ENCODE measurements at regions not wholly inside any gene's neighbourhood (a gene's known extent, or its start where the extent isn't known, plus 50 kb on each side); places are given as distances from the start of the nearest gene placed in this dataset.

DNA sequence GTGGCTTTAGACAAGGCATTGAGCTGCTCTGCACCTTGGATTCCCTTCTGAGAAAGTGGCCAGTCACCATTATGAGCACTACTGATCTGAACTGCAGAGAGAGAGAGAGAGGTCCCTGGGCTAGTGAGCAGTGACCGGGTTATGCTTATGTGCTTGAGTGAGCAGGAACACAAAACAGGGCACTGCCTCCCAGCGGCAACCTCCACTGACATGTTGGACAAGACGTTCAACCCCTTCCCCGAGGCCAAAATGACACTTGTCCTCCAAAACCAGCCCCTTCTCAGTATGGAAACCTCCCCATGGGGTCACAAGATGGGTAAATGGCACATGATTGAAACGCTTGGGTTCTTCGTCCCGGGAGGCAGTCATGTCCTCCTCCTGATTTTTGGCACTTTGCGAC lies 339.4 kb upstream of the ZMIZ1 start:
- DNase-seq: no peak

DNA sequence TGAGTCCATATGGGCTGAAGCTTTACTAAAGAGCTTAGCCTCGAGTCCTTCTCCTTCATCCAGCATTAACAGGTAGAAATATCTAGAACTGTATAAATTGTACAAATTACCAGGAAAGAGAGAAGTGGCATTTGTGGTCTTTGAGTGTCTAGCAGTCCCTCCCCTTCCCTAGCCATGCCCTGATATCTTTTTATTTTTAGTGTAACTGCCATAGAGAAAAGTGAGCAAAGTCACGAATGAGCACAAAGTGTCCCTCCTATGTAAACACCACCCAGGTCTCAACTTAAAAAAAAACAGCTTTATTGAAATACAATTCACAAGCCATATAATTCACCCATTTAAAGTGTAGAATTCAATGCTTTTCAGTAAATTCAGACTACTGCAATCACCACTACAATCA lies 339.0 kb upstream of the ZMIZ1 start:
- DNase-seq: no peak

DNA sequence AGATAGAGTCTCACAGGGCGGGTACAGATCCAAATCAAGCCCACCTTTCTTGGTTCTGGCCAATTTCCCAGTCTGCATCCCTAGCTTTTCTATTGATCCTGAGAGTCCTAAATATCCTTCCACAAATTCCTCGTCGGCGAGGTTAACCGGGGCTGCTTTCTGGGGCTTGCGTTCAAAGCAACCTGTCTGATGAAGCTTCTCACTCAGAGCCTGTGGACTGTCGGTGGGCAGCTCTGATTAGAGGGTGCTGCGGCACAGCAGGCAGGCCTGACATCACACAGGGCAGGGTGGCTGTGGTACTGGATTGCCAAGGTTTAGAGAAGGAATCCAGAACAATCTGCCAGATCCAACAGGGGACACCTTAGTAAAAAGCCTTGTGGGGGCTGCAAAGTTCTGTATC lies 338.0 kb upstream of the ZMIZ1 start:
- no peak for DNase-seq

DNA sequence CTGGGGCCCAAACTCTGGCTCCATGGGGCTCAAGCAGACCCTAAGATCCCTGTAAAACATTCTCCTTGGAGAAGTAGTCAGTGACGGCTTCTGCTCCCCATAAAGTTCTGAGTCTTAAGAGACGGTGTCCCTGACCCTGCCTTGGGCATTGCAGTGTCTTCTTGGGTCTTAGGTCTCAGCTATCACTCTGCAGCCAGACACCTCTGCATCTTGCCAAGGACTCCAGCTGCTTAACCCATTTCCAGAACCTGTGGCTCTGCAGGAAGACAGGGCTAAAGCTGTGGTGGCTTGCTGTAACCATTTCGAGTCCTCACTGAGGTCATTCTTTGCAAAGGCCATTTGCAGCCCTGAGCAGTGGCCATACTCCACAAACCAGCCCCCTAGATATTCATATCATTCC lies 337.1 kb upstream of the ZMIZ1 start:
- no peak for DNase-seq

DNA sequence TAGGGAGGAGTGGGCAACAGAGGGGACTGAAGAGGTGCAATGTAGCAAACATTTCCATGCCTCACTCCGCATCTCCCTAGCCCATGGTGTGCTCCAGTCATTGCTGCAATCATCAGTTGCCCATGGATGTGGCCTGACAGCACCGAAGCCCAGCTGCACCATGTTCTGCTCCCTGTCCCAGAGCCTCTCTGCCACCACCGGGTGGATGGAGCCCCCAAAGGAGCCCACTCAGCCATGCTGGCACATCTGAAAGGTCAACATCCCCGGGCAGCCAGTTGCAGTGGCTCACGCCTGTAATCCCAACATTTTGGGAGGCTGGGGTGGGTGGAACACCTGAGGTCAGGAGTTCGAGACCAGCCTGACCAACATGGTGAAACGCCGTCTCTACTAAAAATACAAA lies 336.4 kb upstream of the ZMIZ1 start:
- no peak for DNase-seq

DNA sequence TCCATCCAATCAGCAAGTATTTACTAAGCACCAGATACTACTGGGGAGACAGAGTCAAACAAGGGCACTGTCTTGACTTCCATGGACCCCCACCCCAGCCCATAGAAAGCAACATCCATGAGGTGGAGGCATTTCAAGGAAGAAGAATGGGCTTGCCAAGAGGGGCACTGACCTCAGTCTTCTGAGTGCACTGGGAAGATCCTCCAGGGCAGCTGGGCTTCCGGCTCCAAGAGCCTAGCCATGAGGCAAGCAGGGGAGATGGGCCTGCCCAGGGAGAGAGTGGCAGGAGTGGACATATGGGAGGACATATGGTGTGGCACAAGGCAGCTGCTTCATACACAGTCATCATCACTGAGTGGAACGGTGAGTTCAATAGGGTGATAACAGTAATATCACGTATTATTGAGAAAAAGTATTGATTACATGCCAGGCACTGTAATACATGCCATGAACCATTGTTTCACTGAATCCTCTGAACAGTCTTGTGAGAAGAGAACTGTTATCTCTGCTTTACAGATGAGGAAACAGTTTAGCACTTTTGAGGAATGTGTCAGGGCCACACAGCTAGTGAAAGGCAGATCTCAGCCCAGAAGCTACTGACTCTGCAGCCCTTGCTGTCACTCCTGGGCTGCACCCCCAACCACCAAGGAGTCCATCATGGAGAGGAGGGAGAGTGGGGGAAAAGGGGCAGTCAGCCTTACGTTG lies 331.7 kb upstream of the ZMIZ1 start:
- no peak for DNase-seq

DNA sequence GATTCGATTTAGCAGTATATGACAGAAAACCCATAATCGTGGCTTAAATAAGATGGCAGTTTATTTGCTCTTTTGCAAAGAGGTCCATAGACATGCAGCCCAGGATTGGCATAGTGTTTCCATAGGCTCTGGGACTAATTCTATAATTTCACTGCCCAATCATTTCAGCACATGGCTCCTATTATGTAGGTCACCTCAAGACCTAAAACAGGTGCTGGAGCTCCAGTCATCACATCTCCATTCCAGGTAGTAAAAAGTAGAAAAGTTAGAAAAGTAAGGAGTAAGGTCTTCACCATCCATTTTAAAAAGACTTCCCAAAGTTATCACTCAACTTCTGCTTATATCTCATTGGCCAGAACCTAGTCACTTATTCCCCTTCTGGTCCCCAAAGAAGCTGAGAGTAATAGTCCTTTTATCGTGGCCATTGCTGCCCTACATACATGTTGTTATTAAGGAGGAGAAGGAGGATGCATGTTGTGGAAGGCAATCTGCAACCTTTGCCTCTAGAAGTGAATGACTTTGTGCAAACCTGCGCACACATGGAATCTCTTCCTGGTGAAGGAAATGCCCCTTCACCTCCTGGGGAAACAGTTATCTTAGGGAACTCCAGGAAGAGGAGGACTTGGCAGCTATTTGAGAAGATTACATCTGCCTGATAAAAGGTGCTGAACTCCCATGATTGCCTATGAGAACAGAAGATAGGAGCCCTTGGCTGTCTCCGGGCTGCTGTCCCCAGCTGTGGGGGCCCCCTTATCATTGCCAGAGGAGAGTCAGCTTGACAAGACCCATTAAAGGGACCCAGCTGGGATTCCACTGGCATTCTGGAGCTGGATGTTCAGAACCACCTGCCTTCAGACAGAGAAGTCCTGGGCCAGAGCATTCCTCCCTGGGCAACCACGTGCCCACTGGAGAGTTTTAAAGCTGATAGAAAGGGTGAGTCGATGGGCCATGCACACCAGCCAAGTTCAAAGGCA lies 330.6 kb upstream of the ZMIZ1 start:
- DNase-seq: no peak

DNA sequence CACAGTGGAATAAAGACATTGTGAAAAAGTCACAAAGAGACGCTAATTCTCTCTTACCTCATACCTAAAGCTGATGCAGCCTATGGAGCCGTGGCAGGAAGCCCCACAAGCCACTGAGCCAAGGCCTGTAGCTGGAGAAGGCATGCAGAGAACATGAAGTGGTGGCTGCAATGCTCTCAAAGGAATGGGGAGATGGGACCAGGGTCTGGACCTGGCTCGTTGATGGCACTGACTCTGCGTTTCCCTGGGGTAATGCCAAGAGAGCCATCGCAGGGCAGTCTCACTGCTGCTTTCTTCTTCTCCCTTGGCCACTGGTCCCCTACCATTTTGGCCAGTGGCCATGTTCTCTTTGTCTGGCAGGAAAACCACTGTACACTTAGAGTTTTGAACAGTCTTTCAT lies 329.9 kb upstream of the ZMIZ1 start:
- DNase-seq: no peak

DNA sequence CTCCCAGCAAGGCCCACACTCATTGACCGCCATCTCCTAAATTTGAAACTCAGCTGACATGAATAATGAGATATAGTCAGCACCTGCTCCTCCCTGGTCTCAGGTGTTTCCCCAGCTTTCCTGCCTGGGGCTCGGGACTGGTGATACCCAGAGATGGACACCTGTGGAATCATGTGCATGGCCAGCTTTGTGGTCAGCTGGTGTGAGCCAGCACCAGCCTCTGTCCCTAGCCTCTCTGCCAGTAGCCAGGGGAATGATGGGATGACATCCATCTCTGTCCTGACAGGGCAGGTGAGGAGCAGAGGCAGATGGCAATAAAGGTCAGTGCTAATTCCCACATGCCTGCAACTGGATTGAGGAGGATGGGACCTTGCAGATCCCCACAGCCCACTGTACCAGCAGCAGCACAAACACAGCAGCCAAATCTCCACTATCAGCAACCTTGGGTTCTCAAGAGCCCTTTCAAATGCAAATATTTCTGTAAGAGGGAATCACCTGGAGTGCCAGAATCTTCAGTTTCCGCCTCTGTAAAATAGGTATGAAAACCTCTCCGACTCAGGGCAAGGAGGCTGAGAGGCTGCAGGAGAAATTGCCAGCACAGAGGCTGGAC lies 329.2 kb upstream of the ZMIZ1 start:
- DNase-seq: no peak

DNA sequence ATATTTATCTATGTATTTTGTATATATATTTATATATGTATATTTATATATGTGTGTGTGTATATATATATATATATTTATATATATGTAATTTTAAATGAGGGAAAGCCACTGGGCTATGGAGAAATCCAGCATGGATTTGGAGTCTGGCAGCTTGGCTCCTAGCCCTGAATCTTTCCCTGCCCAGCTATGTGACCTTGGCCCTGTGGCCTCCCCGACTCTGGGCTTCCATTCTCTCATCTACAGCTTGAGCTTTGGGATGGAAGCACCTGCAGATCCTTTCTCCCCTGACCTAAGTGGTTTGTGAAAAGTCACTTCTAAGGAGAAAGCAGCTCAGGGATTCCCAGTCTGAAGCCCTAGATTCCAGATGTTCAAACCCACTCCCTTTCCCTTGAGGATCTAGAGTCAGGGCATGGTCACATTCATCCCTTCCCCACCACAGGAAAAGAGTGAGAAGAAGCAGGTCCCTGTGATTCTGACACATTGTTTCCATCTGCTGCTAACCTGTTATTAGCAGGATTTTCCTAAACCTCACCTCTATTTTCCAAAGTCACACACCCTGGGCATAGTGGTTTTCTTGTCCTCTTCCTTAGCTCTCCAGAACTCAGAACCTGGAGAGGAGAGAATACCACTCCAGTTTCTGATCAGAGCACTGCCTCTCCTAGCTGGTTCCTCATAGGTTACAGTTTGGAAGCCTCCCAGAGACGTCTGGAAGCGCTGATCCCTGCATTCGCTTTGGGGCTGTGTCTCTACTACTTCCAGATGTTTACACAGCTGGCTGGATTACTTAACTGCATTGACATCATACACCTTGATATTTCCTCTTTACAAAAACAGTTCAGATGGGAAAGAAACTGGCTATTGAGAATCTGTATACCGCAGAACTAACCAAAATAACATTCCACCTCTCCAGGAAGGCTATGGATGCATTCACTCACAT lies 327.5 kb upstream of the ZMIZ1 start:
- DNase-seq: no peak

DNA sequence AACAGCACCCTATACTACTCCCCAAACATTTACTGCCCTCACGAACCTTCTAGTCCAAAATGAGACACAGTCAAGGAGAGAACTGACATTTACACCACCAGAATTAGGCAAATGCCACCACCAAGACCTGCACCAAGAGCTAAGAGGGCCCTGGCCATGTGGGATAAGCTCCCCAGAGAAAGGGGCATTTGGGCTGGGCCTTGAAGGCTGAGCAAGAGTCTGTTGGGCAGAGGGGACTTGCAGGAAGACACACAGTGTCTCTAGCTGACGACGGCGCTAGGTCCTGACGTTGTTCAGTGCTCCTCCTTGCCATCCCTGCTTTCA lies 326.4 kb upstream of the ZMIZ1 start:
- DNase-seq: no peak

DNA sequence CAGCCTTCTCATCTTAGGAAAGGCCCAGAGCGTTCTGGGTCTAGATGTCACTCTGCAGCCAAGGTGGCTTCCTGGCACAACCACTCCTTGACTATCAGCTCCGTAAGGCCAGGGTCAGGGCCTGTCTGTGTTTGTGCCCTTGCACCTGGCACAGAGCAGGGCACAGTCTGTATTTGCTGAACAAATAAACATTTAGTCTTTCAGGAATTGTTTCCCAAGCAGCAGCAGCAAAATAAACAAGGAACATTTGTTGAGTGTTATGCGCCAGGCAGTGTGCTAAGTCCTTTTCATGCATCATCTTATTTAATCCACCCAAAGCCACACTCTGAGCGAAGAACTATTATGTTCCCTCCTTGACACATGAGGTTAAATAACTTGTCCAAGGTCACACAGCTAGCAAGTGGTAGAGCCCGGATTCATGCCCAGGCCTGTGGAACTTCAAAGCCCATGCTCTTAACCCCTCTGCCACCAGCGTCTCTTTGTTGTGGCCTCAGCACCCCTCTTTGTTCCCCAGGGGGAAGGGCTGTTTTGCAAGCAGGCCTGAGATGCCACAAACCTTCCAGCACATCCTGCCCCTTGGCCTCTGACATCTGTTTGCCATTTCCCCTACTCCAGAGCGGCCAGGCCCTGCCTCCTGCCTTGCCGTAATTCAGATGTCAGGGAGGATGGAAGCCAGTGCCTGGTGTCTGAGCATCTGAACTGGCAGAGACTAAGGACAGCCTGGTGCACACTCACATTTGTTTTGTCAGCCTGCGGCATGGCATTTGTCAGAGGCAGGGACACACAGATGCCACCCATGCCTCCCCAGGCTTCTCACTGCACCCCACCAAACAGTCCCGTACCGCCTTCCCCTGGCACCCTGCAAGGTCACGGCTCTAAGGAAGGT lies 325.8 kb upstream of the ZMIZ1 start:
- no peak for DNase-seq

DNA sequence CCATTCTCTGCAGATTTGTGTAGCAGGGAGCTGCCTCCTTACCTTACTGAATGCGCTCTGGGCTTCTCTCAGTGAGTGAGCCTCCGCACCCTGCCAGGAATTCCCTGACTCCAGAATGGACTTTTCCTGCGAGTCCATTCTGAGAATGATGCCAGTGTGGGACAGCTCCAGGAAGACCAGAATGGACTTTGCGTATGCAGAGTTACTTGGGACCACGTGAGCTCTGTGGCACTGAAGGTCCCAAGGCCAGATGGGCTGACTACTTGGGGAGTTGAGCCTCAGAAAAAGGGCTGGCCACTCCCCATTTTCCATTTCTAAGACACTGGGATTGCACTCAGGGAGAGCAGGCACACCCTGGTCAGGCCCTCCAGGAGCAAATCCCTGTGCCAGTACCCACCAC lies 324.7 kb upstream of the ZMIZ1 start:
- DNase-seq: no peak

DNA sequence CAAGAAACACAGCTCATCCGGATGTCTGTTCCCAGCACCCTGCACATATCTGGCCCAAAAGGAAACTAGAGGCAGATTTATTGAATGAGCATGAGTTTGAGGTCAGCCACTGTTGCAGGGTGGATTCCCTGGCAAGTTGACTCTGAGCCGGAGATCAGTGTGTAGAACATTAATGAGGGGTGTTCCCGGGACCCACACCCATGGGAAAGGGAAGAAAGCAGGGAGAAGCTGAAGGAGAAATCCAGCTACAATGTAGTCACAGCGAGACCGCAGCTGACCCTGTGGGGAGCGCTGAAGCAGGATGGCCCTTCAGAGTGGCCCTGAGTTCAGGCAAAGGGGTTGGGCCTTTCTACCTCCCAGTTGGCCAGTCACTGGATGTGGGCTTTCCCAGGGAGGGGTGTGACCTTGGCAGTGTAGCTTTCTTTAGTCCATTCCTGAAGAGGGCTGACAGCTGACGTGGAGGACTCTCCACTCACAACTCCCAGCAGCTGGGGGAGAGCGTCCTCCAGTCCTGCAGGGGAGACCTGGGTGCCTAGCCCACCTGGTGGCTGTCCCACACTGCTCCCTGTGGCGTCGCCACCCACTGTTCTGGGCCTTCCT lies 324.2 kb upstream of the ZMIZ1 start:
- no peak for DNase-seq

DNA sequence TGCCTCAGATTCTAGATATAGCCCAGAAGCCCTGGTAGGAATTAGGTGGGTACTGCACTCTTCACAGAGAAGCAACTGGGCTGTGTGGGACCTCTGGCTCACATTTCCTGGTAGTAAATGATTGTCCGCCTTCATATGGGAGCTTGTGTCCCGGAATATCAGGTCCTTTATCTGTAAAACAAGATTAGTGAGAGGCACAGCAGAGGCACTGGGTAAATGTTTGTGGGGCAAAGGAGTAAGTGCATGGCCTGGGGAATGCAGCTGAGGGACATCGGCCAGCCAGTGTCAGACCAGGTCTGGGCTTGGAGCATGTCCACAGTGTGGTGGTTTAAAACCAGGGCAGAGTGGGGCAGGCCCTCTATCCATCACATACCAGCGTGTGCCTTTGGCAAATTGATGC lies 323.3 kb upstream of the ZMIZ1 start:
- no peak for DNase-seq

DNA sequence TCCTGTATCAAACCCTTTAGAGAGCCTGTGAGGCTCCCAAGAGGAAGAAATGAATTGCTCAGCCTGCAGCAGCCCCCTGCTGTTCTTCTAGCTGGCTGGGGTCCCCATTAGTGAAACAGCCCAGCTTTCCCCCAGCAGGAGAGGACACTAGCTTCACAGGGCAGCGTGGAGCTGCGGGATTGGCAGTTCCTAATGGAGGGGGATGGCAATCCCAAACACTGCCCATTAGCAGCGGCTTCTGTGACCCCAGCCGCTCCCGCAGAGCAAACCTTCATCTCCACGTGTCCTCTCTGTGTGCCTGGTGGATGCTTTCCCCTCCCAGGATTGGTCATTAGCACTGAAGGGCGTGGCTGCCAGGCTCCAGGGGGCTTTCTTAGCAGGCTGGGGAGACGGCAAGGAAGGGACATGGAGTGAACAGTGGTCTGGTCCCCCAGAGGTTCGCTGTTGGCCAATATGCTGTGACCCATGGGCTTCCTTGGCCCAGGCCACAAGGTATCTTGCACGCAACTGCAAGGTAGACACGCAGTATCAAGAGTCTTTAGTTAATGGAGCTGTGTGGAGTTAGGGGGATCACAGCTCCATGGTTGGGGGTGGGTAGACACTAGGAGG lies 322.5 kb upstream of the ZMIZ1 start:
- no peak for DNase-seq

DNA sequence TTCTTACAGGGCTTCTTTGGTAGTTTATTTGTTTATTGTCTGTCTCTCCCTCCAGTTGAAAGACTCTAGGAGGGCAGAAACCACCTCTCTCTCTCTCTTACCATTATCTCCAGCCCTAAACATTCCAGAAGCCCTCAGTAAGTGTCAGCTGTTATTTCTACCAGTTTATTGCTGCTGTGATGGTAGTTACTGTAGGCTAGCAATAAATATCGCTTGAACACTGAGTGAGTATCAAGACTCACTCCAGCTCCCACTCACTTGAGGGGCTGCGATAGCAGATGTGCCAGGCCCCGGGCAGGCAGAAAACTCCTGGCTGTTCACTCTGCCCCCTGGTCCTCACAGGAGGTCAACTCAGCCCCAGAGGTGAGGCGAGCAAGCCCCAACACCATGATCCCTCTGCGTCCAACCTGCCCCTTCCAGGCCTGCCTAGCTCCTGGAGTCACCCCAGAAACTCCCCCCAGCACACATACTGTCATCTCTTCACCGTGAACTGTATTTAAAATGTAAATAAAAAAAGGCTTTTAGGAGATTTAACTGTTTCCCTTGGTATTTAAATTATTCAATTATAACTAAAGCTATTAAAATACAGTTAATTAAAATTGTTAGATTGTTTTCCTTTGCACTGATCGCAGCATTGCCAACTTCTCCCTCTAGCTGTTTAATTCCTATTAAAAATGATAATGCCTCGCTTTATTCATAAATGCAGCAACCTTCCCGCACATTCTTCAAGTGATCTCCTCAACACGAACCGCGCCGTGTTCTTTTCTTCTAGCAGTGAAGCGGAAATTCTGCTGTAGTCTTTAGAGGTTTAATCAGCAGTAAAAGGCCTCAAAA lies 321.1 kb upstream of the ZMIZ1 start:
- DNase-seq: no peak

DNA sequence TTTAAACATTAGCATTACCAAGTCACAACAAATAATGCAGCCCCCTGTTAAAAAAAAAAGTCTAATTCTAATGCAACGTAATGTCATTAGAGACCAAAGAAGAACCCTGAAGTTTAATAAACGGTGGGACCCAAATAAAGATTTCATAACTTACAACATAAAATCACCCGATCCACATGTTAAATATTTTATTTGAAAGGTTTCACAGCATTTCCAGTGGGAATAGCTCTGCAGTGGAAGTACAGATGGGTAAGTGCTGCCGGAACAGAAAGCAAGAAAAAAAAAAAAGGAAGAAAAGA lies 320.6 kb upstream of the ZMIZ1 start:
- no peak for DNase-seq

DNA sequence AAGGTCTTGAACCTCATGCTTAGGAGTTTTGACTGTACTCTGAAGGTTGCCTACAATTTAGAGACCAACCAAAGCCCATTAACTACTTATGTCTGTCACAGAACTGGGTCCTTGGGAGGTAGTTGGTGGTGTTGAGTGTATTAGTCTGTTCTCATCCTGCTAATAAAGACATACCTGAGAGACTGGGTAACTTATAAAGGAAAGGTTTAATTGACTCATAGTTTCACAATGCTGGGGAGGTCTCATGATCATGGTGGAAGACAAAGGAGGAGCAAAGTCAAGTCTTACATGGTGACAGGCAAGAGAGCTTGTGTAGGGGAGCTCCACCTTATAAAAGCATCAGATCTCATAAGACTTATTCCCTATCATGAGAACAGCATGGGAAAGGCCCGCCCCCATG lies 319.6 kb upstream of the ZMIZ1 start:
- no peak for DNase-seq

DNA sequence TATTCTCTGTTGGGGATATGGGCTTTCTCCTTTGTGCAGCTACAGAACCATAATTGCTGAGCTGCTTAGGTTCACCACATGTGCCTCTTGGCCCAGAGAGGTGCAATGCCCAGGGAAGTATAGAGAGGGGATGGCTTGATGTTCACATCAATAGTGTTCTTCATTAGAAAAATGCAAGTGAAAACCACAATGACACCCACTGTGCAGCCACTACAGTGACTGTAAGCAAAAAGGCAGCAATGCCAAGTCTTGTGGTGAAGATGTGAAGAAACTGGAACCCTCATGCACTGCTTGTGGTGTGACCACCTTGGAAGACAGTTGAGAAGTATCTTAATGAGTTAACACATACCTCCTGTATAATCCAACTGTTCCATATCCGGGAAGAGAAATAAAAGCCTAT lies 318.9 kb upstream of the ZMIZ1 start:
- DNase-seq: no peak

Data from stimulated activated naive CD4-positive, alpha-beta T cell treated with Interleukin-2 at 50 U/mL for 16 hours (primary cell).